Right hindlimb (tissue), 1 donor: ENCODE measurements at regions not wholly inside any gene's neighbourhood (a gene's known extent, or its start where the extent isn't known, plus 50 kb on each side); places are given as distances from the start of the nearest gene placed in this dataset.
"Not testable (repeated sequence)": the region's sequence is repeated elsewhere in the genome, so short reads cannot be mapped to it uniquely, and the experiment has no call there.

Source experiments
- DNase-seq: peaks from one replicate; pipeline ENCODE4 v3.0.0-alpha.2; 2018

DNA sequence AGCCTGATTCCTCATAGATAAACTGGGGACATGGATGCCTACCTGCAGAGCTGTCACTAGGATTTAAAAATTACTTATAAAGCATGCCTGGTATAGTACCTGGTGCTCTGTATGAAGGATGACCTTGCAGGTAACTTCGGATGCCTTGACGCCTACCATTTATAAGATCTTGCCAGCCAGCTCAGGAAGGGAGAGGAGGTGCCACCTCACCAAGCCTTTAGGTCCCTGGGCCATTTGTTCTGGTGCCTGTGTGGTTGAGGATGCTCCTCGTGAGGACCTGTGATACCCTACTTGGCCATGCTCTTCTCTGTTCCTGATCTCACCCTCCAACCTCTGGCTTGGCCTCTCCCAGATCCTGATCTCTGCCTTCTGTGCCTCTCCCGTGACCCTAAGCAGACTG, 85.2 kb downstream of the FDX1 start:
- DNase-seq = no peak

DNA sequence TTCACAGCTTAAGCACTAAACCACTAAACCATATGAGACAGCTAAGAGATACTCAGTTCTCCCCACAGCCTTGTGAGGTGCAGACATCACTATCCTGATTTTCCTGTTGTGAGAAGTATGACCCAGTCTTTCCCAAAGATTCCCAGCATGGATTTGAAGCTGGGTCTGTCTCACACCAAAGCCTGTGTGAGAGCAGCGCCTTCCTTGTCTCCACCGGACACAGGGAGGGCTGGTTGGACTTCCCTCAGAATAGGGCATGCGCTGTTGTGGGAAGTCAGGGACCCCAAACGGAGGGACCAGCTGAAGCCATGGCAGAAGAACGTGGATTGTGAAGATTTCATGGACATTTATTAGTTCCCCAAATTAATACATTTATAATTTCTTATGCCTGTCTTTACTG, 87.6 kb downstream of the FDX1 start:
- DNase-seq = not testable (repeated sequence)

DNA sequence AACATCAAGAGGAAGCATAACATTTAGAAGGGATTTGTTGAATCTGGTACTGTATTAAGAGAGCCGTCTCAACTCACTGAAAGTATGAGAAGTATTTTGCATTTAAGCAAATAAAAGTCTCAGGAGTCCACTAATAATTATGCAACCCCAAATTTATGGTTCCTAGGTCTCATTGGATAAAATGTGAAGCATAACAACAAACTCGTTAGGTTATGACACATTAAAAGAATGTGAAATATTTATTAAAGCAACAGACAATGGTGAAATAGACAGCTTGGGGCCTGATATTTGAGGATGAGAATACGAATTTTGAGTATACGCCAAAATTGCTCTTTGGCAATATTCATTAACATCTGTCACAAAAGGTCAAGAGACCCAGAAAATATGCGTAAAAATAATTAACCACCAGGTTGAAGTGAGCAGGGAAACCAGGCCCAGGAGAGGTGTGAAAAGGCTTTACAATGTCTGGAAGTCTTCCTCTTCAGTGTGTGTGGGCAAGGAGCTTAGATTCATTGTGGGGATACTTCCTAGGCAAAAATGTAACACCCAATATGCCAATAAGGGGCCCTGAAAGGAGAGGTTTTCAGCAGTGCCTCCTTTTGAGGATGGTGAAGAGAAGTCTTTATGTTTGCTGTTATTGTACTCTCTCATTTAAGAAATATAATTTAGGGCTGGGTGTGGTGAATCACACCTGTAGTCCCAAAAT, 89.2 kb downstream of the FDX1 start:
- DNase-seq = no peak

DNA sequence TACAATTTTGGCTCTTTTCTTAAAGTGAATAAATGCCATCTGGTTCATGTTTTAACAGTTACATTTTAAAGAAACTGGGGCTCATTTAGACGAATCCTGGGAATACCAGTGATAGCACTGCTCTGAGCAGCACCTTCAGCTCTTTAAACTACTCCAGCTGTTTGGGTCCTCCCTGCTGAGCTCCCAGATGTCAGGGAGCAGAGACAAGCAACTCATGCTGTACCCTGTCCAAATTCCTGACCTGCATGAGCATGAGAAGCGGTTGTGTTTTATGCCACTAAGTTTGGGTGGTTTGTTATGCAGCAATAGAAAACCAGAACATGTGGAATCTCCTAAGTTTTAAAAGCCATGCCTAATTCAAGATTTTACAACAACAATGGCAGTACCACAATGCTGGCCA, 90.0 kb downstream of the FDX1 start:
- DNase-seq = no peak

DNA sequence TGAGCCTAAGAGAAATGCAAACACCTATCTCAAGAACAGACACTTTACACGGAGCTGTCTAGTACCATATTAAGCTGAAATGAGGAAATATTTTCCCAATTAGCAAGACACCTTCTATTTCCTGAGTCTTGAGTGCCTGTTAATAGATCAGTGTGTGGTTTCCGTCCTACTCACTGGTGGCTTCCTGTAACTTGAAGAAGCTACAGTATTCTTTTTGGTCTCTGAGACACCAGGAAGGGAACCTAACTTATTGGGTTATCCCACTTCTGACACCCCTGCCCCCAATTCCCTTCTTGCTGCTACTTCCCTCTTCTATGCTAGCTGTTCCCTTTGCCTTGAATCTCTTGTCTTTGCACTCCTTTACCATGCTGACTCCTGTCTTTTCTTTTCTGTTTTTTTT, 92.7 kb downstream of the FDX1 start:
- no peak for DNase-seq

DNA sequence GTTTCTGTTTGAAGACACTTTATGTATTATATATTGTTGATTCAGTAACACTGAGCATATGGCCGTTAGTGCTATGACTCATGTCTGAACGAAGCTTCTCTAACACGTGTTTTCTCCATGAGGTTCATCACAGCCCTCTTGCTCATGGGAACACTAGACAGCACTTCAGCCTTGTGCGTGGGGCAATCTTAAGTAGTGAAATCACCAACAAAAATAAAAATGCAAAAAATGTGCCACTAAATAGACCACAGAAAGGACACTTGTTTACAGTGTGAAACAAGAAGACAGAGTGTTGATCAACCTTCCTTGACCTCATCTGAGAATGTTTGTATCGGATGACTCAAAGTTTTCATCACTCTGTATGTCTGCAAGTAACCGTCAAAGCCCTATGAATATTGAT, 94.5 kb downstream of the FDX1 start:
- no peak for DNase-seq

DNA sequence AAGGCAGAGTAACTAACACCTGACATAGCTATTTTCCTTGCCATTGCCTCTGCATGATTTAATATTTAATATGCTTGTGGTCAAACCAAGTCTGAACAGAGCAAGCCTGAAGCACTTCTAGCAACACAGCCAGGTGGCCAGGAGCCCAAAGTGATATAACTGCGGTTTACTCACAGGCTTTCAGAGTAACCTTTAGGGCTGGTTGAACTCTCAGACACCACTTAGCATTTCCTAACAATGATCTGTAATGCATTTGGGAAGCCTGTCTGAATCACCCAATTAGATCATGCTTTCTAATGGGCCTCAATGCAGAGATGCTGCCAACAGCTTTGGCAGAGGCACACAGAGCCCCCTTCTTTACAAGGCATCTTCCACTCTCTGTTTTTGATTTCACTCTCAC, 96.1 kb downstream of the FDX1 start:
- peak; percentile 35 for DNase-seq

DNA sequence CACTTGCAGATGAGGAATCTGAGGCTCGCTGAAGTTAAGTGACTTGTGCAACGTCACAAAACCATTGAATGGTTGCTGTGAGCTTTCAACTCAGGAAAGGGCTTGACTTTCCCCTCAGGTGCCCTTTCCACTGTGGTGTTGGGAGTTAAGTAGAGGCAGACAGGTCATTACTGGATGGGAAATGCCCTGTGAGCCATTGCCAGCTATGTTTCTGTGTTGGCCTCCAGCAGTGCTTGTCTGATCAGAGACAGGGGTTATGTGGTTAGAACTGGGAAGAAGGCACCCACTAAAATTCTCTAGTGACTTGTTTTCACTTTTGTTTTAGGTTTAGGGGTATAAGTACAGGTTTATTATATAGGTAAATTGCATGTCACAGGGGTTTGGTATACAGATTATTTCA, 96.6 kb downstream of the FDX1 start:
- DNase-seq = no peak
